HEK293 (cell line): ENCODE measurements at regions not wholly inside any gene's neighbourhood (a gene's known extent, or its start where the extent isn't known, plus 50 kb on each side); places are given as distances from the start of the nearest gene placed in this dataset.

Source experiments
- CTCF ChIA-PET: fragments of 350-600 bp; formaldehyde crosslinking; extraction: SDS; loops from one replicate; lab custom pipeline; 2021; ENCODE audit warnings: antibody characterized with exemption; lab: Yijun Ruan, JAX
- POLR2A ChIA-PET: fragments of 300-600 bp; formaldehyde crosslinking; extraction: SDS; loops from one replicate; lab custom pipeline; 2020; ENCODE audit warnings: antibody characterized with exemption, inconsistent platforms; lab: Yijun Ruan, JAX
- H3K27ac ChIP-seq: fragments of 200-500 bp; sonication (Bioruptor generic); 2 replicates; pipeline ENCODE4 v1.5.1; 2014; ENCODE audit warnings: low read depth, low read length, control low read depth, inconsistent platforms; ENCODE audit errors: extremely low read depth
- H3K36me3 ChIP-seq, 2 experiments: fragments of 200-500 bp in 1 of 2; sonication (Bioruptor generic) in 1 of 2; 1 replicate in 1 of 2; 2 replicates in 1 of 2; pipeline ENCODE4 v1.5.1; 2014 to 2017; ENCODE audit warnings: inconsistent platforms in 2 of 2, low read length in 2 of 2; ENCODE audit not compliant: control insufficient read depth in 2 of 2, insufficient read depth in 1 of 2
- H3K4me1 ChIP-seq: fragments of 200-500 bp; sonication (Bioruptor generic); 2 replicates; pipeline ENCODE4 v1.5.1; 2014; ENCODE audit warnings: mild to moderate bottlenecking, low read length, inconsistent platforms; ENCODE audit not compliant: control insufficient read depth, insufficient read depth
- H3K4me3 ChIP-seq: 2 replicates; pipeline ENCODE4 v1.5.1; 2011; ENCODE audit warnings: low read depth, mild to moderate bottlenecking, control low read depth, low read length, moderate library complexity
- H3K9me3 ChIP-seq: fragments of 200-500 bp; sonication (Bioruptor generic); 2 replicates; pipeline ENCODE4 v1.5.1; 2014; ENCODE audit warnings: low read depth, low read length, inconsistent platforms; ENCODE audit not compliant: control insufficient read depth, insufficient read depth
- GLI2 ChIP-seq: fragments of 450-650 bp; formaldehyde crosslinking; IDR thresholded peaks from 2 replicates; pipeline ENCODE4; 2017; ENCODE audit warnings: missing biosample characterization, missing genetic modification characterization, low read depth, borderline replicate concordance
- HOXA7 ChIP-seq: sonication (generic); formaldehyde crosslinking; IDR thresholded peaks from 2 replicates; pipeline ENCODE4 v1.8.1; 2022; ENCODE audit warnings: missing genetic modification reagents, borderline replicate concordance
- HOXC10 ChIP-seq: sonication (generic); formaldehyde crosslinking; IDR thresholded peaks from 2 replicates; pipeline ENCODE4 v1.8.1; 2023; ENCODE audit warnings: mild to moderate bottlenecking, missing genetic modification reagents
- HOXD13 ChIP-seq: sonication (generic); formaldehyde crosslinking; IDR thresholded peaks from 2 replicates; pipeline ENCODE4 v1.8.0; 2022; ENCODE audit warnings: missing genetic modification reagents, borderline replicate concordance
- MZF1 ChIP-seq: fragments of 450-650 bp; formaldehyde crosslinking; IDR thresholded peaks from 2 replicates; pipeline ENCODE4 v1.5.1; 2017; ENCODE audit warnings: missing biosample characterization, missing genetic modification characterization, borderline replicate concordance
- PRDM6 ChIP-seq: fragments of 450-650 bp; formaldehyde crosslinking; IDR thresholded peaks from 2 replicates; pipeline ENCODE4 v1.5.1; 2017; ENCODE audit warnings: missing biosample characterization, missing genetic modification characterization
- SCRT1 ChIP-seq: fragments of 450-650 bp; formaldehyde crosslinking; IDR thresholded peaks from 2 replicates; pipeline ENCODE4 v1.5.1; 2016; ENCODE audit warnings: missing biosample characterization, missing genetic modification characterization, borderline replicate concordance
- TCF7L2 ChIP-seq: IDR thresholded peaks from 2 replicates; pipeline ENCODE4 v1.6.1; 2011; ENCODE audit warnings: low read depth, mild to moderate bottlenecking, inconsistent platforms, low read length, moderate library complexity, borderline replicate concordance
- YY1 ChIP-seq: fragments of 450-650 bp; formaldehyde crosslinking; IDR thresholded peaks from 2 replicates; pipeline ENCODE4 v1.5.1; 2018; ENCODE audit warnings: missing biosample characterization, missing genetic modification characterization
- ZBTB21 ChIP-seq: fragments of 450-650 bp; formaldehyde crosslinking; IDR thresholded peaks from 2 replicates; pipeline ENCODE4 v1.5.1; 2017; ENCODE audit warnings: missing biosample characterization, missing genetic modification characterization
- ZBTB8A ChIP-seq: fragments of 450-650 bp; formaldehyde crosslinking; IDR thresholded peaks from 2 replicates; pipeline ENCODE4 v1.5.1; 2016; ENCODE audit warnings: missing biosample characterization, missing genetic modification characterization
- ZFHX2 ChIP-seq: fragments of 450-650 bp; formaldehyde crosslinking; conservative IDR thresholded peaks from 2 replicates; pipeline ENCODE4 v1.5.1; 2016; ENCODE audit warnings: missing biosample characterization, missing genetic modification characterization
- ZNF148 ChIP-seq: fragments of 450-650 bp; formaldehyde crosslinking; IDR thresholded peaks from 2 replicates; pipeline ENCODE4 v1.5.0; 2017; ENCODE audit warnings: missing biosample characterization, missing genetic modification characterization, borderline replicate concordance
- ZNF184 ChIP-seq: fragments of 450-650 bp; IDR thresholded peaks from 2 replicates; pipeline ENCODE4 v1.5.1; 2018; ENCODE audit warnings: missing biosample characterization, mild to moderate bottlenecking, missing genetic modification characterization
- ZNF223 ChIP-seq: fragments of 450-650 bp; formaldehyde crosslinking; IDR thresholded peaks from 2 replicates; pipeline ENCODE4 v1.5.1; 2016; ENCODE audit warnings: missing biosample characterization, missing genetic modification characterization
- ZNF239 ChIP-seq: fragments of 450-650 bp; formaldehyde crosslinking; IDR thresholded peaks from 2 replicates; pipeline ENCODE4 v1.5.1; 2016; ENCODE audit warnings: missing biosample characterization, missing genetic modification characterization
- ZNF248 ChIP-seq: fragments of 450-650 bp; formaldehyde crosslinking; IDR thresholded peaks from 2 replicates; pipeline ENCODE4 v1.5.1; 2017; ENCODE audit warnings: missing biosample characterization, missing genetic modification characterization
- ZNF324 ChIP-seq: fragments of 450-650 bp; formaldehyde crosslinking; IDR thresholded peaks from 2 replicates; pipeline ENCODE4 v1.5.1; 2016; ENCODE audit warnings: missing biosample characterization, missing genetic modification characterization
- ZNF341 ChIP-seq: fragments of 450-650 bp; formaldehyde crosslinking; IDR thresholded peaks from 2 replicates; pipeline ENCODE4; 2016; ENCODE audit warnings: low read depth, missing biosample characterization, missing genetic modification characterization
- ZNF404 ChIP-seq: fragments of 450-650 bp; formaldehyde crosslinking; IDR thresholded peaks from 2 replicates; pipeline ENCODE4 v1.5.1; 2017; ENCODE audit warnings: missing biosample characterization, missing genetic modification characterization
- ZNF416 ChIP-seq: fragments of 450-650 bp; formaldehyde crosslinking; IDR thresholded peaks from 2 replicates; pipeline ENCODE4 v1.5.1; 2016; ENCODE audit warnings: missing biosample characterization, missing genetic modification characterization
- ZNF521 ChIP-seq: fragments of 450-650 bp; formaldehyde crosslinking; IDR thresholded peaks from 2 replicates; pipeline ENCODE4 v1.5.1; 2017; ENCODE audit warnings: missing biosample characterization, mild to moderate bottlenecking, missing genetic modification characterization
- ZNF548 ChIP-seq: fragments of 450-650 bp; formaldehyde crosslinking; IDR thresholded peaks from 2 replicates; pipeline ENCODE4 v1.5.1; 2016; ENCODE audit warnings: missing biosample characterization, missing genetic modification characterization
- ZNF555 ChIP-seq: fragments of 450-650 bp; formaldehyde crosslinking; conservative IDR thresholded peaks from 2 replicates; pipeline ENCODE4 v1.5.1; 2017; ENCODE audit warnings: missing biosample characterization, mild to moderate bottlenecking, missing genetic modification characterization, inconsistent platforms
- ZNF660 ChIP-seq: fragments of 450-650 bp; IDR thresholded peaks from 2 replicates; pipeline ENCODE4 v1.5.1; 2018; ENCODE audit warnings: missing biosample characterization, mild to moderate bottlenecking, missing genetic modification characterization
- ZNF76 ChIP-seq: fragments of 450-650 bp; formaldehyde crosslinking; IDR thresholded peaks from 2 replicates; pipeline ENCODE4; 2016; ENCODE audit warnings: low read depth, missing biosample characterization, missing genetic modification characterization, borderline replicate concordance
- ZNF768 ChIP-seq: fragments of 450-650 bp; formaldehyde crosslinking; IDR thresholded peaks from 2 replicates; pipeline ENCODE4 v1.5.1; 2018; ENCODE audit warnings: missing biosample characterization, mild to moderate bottlenecking, missing genetic modification characterization
- ZNF830 ChIP-seq: fragments of 450-650 bp; IDR thresholded peaks from 2 replicates; pipeline ENCODE4 v1.5.0; 2018; ENCODE audit warnings: missing biosample characterization, missing genetic modification characterization, low read depth, mild to moderate bottlenecking, moderate library complexity

- TF ChIP-seq HOXA7 (CRISPR knock-in tag), result no peak
- TF ChIP-seq, all 188 proteins: peak for 0
Observed at GRCh38 chr2:160893581-160893980, 266.6 kb upstream of the TANK start (continued).

GRCh38 chr2:160898581-160899307 lies 261.5 kb upstream of the TANK start:
- no peak overlapping the region for H3K27ac ChIP-seq
- no peaks in the 10 kb centered on the region for H3K36me3 ChIP-seq
- H3K9me3 ChIP-seq, result no peaks in the 10 kb centered on the region
- TF ChIP-seq MZF1 (tag by site-specific recombination) (no peak), ZFHX2 (no peak), ZNF148 (tag by site-specific recombination) (no peak), ZNF555 (tag by site-specific recombination) (no peak), ZNF416 (tag by site-specific recombination) (no peak), PRDM6 (tag by site-specific recombination) (no peak), ZNF521 (tag by site-specific recombination) (no peak), ZBTB21 (tag by site-specific recombination) (no peak), ZNF324 (no peak), ZNF548 (tag by site-specific recombination) (no peak), ZNF830 (tag by site-specific recombination) (no peak), ZNF768 (tag by site-specific recombination) (no peak), ZNF248 (tag by site-specific recombination) (no peak), ZNF76 (tag by site-specific recombination) (no peak), ZNF184 (tag by site-specific recombination) (no peak), ZBTB8A (no peak), ZNF341 (no peak), ZNF404 (tag by site-specific recombination) (no peak), ZNF239 (no peak)
- ChIA-PET POLR2A (no interaction called here), CTCF (interaction anchor here (0.7 kb wide), 1 partner anchor 95 kb away, joined by 3 read pairs; no protein-coding TSS in a partner anchor)
- no peak overlapping the region for H3K4me3 ChIP-seq
- H3K4me1 ChIP-seq, result no peaks in the 10 kb centered on the region

- Histone ChIP-seq H3K4me3 (no peak overlapping the region), H3K9me3 (no peaks in the 10 kb centered on the region), H3K36me3 (no peaks in the 10 kb centered on the region), H3K27ac (no peak overlapping the region), H3K4me1 (no peaks in the 10 kb centered on the region)
- ChIA-PET POLR2A (no interaction called here), CTCF (interaction anchor here (0.5 to 0.9 kb wide), 2 partner anchors 93 to 1352 kb away, joined by 4 to 6 read pairs; no protein-coding TSS in a partner anchor)
- TF ChIP-seq HOXD13 (CRISPR knock-in tag) (no peak), ZNF148 (tag by site-specific recombination) (no peak), ZNF548 (tag by site-specific recombination) (no peak), HOXC10 (CRISPR knock-in tag) (no peak), YY1 (tag by site-specific recombination) (no peak), SCRT1 (tag by site-specific recombination) (no peak), TCF7L2 (no peak), ZNF223 (tag by site-specific recombination) (no peak), ZBTB8A (no peak), GLI2 (tag by site-specific recombination) (no peak), ZNF660 (tag by site-specific recombination) (no peak)
Observed at GRCh38 chr2:160901613-160902012, 258.6 kb upstream of the TANK start.
